Activated CD4-positive, alpha-beta T cell treated with anti-CD3 and anti-CD28 coated beads, Interleukin-2, amount 50 U/mL, for 16 hours (primary cell): ENCODE measurements at regions not wholly inside any gene's neighbourhood (a gene's known extent, or its start where the extent isn't known, plus 50 kb on each side); places are given as distances from the start of the nearest gene placed in this dataset.

Source experiments
- DNase-seq: peaks from one replicate; pipeline ENCODE4 v3.0.0-alpha.2; 2020

DNA sequence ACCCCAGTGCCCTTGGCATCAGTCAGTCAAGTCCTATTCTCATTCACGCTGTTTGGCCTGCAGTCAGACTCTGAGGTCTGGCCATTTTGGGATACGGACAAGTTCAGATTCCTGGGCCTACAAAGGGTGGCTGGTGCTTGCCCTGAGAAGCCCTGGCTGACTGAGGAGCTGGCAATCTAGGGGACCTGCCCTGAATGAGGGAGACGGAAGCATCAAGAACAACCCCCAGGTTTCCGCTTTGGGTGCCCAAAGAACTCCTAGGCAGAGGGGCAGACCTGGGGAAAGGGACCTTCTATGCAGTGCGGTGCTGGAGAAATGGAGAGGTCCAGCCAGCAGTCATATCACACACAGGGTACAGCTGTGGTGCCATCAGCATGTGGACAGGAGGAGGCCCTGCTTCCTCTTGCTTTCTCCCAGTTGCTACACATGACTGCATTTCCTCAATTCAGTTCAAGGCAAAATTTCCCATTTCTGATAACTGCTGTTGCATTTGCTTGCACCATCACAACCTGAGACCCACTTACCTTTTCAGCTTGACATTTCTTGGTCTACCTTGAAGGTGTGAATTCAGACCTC is 70.9 kb upstream of the LGALSL start:
- DNase-seq, result no peak

DNA sequence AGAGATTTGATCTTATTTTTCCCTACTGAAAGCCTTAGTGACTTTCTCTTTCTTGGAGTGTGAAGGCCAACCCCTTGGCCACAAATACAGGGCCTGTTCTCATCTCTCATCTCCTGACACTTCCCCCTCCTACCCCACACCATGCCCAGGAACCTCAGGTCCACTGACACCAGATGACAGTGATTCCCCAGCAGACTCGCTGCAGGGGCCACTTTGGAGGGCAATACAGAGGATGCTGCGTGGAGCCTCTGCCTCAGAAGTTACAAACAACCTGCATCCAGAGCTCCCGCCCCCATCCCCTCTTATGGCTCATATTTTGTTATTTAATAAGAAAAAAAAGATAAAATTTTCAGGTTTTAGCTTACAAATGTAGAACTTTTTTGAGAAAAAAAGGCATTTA is 70.1 kb upstream of the LGALSL start:
- DNase-seq, result no peak

DNA sequence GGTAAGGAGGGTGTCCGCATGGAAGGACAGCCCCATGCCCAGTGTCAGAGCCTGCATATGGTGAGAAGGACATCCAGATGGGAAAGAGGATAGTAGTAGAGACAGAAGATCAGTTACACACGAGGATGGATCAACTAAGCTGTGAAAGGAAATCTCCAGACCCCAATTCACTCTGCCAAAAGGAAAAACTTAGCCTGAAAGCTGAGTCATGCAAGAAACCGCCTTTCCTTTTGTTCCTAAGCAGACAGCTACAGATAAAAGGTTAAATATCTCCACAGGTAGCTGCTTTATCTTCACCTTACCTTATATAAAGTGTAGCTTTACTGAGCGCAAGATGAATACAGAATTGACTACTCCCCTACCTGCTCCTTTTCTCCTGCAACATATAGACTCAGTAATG is 67.3 kb upstream of the LGALSL start:
- no peak for DNase-seq

DNA sequence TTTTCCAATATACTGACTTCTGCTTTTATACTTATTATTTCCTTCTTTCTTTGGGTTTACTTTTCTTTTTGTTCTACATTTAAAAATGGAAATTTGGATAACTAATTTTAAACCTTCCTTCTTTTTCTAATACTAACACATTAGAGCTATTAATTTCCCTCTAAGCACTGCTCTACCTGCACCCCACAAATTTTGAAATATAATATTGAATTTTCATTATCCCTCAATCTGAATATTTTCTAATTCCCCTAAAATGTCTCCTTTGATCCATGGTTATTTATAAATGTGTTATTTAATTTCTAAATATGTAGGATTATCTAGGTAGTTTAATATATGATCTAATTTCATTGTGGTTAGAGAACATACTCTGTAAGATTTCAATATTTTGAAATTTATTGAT is 63.4 kb upstream of the LGALSL start:
- no peak for DNase-seq

DNA sequence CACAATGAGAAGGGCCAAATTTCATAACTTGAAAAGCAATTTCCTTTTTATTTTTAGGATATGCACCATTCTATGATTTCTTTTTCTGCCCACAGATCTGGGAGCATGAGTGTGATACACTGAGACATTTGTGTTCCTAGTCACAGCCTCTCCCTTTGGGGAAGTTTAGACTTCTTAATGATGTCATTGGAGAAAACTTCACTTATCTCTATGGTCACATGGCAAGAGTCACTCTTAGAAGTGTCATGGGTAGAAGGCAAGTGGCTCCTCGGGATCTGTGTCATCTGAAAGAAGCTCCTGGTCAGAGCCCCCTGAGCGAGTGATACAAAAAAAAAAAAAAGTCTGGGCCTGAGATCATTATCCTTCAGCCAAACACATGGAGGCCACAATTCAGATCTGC is 62.5 kb upstream of the LGALSL start:
- DNase-seq, result no peak

DNA sequence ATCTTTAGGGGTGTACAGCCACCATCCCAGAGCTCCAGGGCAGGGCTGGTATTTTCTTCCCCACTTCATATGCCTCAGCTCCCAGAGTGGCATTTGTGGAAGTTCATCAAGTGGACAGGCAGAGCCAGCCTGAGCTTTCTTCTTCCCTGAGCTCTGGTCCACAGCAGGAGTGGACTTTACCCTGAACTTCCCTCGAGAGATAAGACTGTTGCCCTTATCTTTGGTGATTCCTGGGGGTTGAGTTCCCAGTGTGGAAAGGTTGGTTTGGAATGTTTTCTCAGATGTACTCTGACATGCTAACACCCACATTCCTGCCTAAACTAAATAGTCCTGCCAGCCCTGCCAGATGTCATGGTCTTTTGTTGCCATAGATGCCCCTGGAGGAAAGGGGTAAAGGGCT is 62.0 kb upstream of the LGALSL start:
- no peak for DNase-seq

DNA sequence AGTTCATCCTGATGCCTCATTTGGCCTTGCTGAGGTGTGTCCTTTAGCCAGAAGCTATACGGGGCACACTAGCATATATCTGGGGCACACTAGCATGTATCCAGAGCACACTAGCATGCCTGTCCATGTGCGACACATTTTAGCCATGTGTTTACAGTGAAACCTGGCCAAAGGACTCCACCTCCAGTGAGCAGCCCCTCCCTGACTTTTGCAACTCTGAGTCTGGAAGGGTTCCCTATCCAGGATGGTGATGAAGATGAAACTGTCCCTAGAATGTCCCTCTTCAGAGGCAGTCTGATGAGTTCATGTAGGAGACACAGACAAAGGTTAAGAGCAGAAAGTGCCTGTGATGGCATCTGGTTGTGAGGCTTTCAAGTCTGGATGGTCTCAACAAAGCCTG is 61.4 kb upstream of the LGALSL start:
- no peak for DNase-seq

DNA sequence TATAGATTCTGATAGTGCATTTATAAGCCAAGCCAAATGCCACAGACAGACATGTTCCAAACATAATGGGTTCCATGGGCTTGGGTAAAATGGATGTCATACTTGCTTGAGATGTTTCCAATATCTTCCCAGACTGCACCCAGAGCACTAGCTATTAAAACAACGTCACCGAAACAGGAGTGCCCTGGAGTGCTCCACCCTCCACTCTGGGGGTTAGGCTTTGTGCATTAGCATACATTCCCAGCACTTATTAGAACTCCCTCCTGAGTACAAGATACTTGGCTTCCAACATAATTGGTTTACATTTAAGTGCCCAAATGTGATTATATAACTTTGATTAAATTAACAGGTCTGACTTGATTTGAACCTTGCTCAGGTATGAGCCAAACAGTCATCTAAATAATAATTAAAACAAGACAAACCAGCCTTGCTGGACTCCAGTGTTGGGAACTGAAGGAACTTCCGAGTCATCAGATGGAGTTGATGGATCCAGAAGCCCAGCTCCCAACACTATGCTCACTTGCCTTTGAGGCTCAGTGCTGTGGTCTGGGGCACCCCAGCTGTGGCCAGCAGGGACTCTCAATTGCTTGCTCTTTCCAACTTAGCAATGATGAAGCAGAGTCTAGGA is 60.5 kb upstream of the LGALSL start:
- DNase-seq, result no peak

DNA sequence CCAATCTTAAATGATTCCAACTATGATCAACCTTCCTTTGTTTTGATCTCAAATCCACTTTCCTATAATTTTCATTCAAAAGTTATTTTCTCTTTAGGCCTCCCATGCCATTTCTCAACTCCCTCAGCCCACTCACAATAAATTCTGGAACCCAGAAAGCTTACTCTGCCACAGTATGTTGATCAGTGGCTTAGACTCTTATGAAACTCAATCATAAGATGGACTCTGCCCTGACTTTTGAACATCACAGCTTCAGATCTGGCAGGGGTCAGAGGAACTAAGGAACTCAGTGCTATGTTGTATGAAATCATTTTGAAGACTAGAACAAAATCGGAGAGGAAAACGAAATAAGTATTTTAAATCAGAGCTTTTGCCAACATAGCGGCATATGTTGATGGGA is 59.8 kb upstream of the LGALSL start:
- no peak for DNase-seq

DNA sequence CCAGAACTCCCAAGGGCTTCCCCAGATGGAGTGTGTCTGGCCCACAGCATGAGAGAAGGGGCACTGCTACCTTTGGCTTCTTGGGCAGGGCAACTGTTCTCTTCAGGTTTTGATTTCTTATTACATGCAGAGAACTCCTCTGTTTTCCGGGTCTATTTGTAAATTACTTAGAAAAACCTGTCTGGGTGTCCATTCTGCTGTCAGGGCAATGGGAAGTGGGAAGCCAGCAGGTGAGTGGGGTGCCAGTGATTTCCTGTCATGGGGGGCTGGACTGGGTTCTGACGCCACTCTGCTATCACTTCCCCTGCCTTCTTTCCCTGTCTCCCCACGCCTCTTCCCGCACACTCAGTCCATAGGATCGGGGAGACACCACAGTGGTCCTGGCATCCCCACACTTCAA is 58.0 kb upstream of the LGALSL start:
- no peak for DNase-seq

DNA sequence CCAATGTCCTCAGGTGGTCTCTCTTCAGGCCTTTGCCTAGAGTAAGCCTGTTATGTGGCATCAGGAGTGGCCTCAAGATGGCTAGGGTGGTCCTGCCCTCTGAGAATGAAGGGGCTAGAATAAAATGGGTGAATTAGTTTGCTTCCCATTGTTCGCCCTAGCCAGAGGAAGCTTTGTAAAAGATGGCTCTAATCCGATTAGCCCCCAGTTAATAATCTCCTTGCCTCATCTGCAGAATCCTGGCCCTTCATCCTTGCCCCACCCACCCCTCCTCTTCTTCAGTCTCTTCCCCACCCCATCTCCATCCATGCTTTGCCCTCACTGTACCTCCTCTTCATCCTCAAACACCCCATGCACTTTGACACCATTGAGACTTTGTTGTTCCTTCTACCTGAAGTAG is 57.4 kb upstream of the LGALSL start:
- DNase-seq, result no peak

DNA sequence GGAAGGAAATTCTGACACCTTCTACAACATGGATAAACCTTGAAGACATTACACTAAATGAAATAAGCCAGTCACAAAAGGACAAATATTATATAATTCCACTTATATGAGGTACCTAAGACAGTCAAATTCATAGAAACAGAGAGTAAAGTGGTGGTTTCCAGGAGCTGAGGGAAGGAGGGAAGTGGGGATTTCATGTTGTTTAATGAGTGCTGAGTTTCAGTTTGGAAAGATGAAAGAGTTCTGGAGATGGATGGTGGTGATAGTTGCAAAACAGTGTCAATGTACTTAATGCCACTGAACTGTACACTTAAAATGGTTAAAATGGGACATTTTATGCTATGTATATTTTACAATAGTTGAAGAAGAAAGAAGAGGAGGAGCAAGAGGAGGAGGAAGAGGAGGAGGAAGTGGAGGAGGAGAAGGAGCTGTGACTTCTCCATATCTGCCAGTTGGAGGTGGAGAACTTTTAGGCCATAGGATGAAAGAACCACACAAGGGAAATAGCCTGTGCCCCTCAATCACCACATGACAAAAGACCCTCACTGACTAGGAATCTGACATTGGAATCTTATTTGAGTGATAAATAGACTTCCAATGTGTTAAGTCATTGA is 55.3 kb upstream of the LGALSL start:
- DNase-seq, result no peak

DNA sequence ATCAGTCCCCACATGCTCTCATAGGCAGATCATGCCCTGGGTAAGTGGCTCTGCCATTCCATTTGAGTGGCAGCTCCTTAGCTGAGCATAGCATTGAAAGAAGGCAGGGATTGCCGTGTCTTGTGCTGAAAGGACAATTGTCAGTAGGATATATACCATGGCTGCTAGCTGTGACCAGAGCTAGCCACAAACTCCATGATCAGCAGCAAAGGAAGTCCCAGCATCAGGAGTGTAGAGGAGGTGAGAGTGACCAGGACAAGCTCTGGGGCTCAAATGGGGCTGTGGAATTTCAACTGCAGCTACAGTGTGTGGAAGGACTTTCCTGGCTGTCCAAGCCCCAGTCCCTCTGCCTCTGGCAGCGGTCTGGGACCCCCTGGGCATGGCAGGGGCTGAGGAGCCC is 54.4 kb upstream of the LGALSL start:
- DNase-seq, result no peak

DNA sequence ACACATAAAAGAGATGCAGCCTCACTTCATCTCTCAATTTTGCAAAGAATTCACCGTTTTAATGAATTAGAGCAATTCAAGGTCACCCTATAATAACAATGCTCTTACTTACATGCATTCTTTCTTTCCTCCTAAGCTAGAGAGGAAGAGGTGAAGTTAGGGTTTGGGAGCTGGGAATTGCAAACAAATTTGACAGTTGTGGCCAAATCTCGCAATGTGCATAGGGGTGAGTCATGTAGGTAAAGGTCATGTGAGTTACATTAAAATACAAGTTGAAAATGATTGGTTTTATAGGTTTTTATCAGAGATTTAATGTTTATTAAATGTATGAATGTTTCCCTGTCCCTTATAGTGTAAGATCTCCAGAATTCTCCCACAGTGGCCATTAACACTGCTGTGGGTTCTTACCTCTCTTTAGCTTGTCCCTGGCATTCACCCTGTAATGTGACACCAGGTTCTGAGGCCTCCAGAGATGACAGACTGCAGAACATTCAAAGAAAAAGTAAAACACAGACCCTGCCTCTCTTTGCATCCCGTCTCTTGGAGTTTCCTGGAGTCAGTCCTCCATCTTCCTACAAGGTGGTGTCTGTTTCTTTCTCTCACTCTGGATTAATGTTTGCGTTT is 53.7 kb upstream of the LGALSL start:
- no peak for DNase-seq

DNA sequence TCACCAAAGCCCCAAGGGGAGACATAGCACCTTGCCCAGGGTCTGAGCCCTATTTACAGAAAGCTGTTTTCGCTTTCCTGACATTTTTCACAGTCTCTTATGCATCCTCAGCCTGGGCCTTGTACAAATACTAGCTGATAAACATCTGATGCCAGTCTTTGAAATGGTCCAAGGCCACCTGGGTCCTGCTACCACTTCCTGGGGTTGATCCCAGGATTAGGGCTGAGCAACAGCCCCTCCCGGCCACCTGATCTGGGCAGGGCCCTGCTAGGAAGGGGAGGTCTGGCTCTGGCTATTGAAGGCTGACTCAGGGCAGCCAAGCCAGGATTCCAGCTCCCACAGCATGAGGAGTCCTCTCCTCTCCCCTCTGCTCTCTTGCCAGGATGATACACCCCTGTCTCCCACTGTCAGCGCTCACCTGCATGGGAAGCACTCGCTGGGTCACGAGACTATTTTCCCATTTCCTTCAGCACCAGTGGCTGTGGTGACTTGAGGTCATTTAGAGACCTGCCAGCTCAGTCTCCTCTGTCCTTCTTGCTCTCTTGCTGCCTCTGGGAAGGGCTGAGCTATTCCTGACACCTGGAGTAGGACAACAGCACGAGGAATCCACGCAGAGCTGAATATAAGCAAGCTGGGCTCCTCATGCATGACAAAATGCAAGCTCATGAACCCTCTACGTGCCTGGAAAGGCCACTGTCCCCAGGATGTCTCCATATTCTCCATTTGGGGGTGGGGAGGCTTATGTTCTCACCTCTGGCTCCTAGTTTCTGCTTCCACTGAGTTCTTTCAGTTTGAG is 53.0 kb upstream of the LGALSL start:
- no peak for DNase-seq

DNA sequence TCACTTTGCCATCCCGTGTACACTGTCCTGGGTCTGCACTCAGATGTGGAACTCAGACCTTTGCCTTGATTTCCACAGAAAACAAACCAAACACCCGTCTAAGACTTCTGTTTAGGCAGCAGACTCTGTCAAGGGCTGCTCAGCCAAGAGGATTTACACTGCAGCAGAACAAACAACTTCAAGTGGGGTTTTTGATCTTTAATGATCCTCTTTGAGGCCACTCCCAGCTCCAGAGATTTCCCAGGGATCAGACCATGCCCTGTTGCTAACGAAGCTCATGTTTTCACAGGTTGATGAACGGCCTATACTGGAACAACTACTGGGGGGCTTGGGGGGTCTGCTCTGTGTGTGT is 52.5 kb upstream of the LGALSL start:
- no peak for DNase-seq

DNA sequence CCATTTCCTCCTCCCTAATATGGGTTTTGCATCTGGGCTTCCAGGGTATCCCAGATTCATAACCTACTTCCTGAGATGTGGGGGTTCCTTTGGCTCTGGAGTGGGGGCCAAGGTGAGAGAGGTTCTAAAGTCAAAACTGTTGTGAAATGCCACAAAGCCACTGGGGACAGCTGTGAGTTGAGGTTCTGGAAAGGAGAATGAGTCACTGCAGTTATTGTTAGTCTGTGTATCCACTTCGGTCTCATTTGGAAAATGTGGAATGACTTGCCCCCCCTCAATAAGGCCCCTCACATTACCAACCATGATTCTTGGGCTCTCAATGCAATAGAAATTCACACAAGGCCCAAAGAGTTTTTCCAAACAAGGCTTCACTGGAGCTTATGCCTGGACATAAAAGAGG is 51.1 kb upstream of the LGALSL start:
- DNase-seq, result no peak

DNA sequence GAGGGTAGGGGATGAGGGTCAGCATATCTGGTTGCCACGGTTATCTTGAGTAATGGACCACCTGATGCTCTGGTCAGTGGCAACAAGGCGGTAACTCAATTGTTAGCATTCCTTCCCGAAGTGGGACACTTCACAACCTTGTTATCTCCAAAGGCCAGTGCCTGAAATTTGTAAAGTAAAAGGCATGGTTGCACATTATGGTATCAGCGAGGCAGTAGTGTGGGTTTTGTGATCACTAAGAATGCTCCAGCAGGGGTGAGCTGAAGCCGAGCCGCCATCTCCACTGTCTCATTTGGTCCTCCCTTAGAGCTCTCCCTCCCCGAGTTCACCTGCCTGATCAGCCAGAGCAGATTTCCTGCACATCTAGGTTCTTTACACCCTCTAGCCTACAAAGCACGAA is 50.5 kb upstream of the LGALSL start:
- no peak for DNase-seq

DNA sequence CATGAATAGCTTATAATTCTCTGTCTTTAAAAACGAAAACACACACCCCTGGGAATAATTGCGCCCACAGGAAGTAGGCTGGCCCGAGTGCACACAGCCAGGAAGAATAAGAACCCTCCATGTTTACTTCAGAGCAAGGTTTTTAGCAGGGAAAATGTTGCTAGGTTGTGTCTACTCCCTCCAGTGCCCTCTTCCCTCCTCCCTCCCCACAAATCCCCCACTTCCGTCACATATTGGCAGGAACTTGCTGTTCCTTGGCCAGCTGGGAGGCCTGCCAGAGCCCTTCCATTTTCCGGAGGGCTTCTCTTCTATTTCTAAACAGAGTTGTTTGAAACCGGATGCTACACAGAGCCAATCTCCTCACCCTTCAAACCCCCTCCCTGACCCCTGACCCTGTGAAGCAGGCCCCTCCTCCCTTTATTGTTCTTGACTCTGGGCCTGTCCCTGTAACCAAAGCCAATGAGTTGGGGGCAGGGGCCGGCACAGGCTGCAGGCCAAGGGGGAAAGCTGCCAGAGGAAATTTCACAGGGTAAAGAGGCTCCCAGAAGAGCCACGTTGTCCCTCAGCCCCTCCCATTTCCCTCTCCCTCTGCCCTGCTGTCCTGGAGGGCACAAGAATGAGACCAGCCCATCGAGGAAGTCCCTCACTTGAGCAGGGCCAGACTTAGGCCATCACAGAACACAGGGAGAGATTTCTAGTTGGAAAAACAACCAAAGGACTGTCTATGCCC is 49.8 kb upstream of the LGALSL start:
- no peak for DNase-seq
